Peyer's patch (tissue), 4 donors: ENCODE measurements at regions not wholly inside any gene's neighbourhood (a gene's known extent, or its start where the extent isn't known, plus 50 kb on each side); places are given as distances from the start of the nearest gene placed in this dataset.

ENCODE experiments used
- DNase-seq, 3 donors: peaks; one replicate each; pipeline ENCODE4 v3.0.0-alpha.2; 2017 to 2019
- H3K27ac ChIP-seq, 4 donors: fragments of 200-600 bp; sonication (generic); one replicate each; pipeline ENCODE4 v1.5.1; 2016 to 2019
- H3K27me3 ChIP-seq, 2 donors: fragments of 200-600 bp; sonication (generic); one replicate each; pipeline ENCODE4 v1.5.1; 2019
- H3K36me3 ChIP-seq, 3 donors: fragments of 200-600 bp; sonication (generic); one replicate each; pipeline ENCODE4 v1.5.1; 2016 to 2019
- H3K4me1 ChIP-seq, 4 donors: fragments of 200-600 bp; sonication (generic); one replicate each; pipeline ENCODE4 v1.5.1; 2016 to 2019
- H3K4me3 ChIP-seq, 4 donors: fragments of 200-600 bp; sonication (generic); 1 replicate in 3 of 4; 2 replicates in 1 of 4; pipeline ENCODE4 v1.5.1; 2016 to 2019; ENCODE audit warnings: mild to moderate bottlenecking in 1 of 4
- H3K9me3 ChIP-seq, 4 donors: fragments of 200-600 bp; sonication (generic); one replicate each; pipeline ENCODE4 v1.5.1; 2016 to 2019; ENCODE audit warnings: mild to moderate bottlenecking in 1 of 4
- POLR2A ChIP-seq, 2 donors: fragments of 450-650 bp; IDR thresholded peaks; one replicate each; pipeline ENCODE4 v1.5.1; 2017; ENCODE audit warnings: antibody characterized with exemption in 2 of 2, mild to moderate bottlenecking in 2 of 2, moderate library complexity in 2 of 2
- TF ChIP-seq, protein P1 (sequence below), 6 experiments: fragments of 450-650 bp in 4 of 6; fragments of 200-600 bp in 2 of 6; sonication (generic) in 1 of 6; IDR thresholded peaks; one replicate each; pipeline ENCODE4 v1.5.1; 2017 to 2019; ENCODE audit warnings: antibody characterized with exemption in 6 of 6, mild to moderate bottlenecking in 3 of 6, moderate library complexity in 1 of 6

DNA sequence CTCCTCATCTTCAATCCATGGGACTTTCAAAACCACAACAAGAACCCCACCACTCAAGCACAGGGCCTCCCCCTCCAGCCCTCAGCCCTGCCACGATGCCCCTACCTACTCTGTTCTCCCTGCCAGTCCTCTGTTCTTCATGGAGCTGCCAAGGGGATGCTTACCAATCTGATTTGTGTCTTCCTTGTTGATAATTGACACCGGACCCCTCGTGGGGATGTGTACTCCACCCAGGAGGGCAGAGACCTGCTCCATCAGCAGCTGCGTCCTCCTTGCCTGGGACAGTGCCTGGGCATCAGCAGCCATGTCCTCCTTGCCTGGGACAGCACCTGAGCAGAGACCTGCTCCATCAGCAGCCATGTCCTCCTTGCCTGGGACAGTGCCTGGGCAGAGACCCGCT lies 1489.2 kb downstream of the TBC1D22A start:
- H3K36me3 ChIP-seq = no peaks in the 10 kb centered on the region
- H3K27me3 ChIP-seq = no peaks in the 10 kb centered on the region
- H3K4me3 ChIP-seq = no peak overlapping the region
- no peak for TF ChIP-seq POLR2A (IDR thresholded peaks at IDR 0.05)
- TF ChIP-seq, protein P1, sequence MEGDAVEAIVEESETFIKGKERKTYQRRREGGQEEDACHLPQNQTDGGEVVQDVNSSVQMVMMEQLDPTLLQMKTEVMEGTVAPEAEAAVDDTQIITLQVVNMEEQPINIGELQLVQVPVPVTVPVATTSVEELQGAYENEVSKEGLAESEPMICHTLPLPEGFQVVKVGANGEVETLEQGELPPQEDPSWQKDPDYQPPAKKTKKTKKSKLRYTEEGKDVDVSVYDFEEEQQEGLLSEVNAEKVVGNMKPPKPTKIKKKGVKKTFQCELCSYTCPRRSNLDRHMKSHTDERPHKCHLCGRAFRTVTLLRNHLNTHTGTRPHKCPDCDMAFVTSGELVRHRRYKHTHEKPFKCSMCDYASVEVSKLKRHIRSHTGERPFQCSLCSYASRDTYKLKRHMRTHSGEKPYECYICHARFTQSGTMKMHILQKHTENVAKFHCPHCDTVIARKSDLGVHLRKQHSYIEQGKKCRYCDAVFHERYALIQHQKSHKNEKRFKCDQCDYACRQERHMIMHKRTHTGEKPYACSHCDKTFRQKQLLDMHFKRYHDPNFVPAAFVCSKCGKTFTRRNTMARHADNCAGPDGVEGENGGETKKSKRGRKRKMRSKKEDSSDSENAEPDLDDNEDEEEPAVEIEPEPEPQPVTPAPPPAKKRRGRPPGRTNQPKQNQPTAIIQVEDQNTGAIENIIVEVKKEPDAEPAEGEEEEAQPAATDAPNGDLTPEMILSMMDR (IDR thresholded peaks at IDR 0.05) = no peak
- no peak overlapping the region for H3K27ac ChIP-seq
- no peaks in the 10 kb centered on the region for H3K4me1 ChIP-seq
- no peak for DNase-seq
- no peaks in the 10 kb centered on the region for H3K9me3 ChIP-seq

DNA sequence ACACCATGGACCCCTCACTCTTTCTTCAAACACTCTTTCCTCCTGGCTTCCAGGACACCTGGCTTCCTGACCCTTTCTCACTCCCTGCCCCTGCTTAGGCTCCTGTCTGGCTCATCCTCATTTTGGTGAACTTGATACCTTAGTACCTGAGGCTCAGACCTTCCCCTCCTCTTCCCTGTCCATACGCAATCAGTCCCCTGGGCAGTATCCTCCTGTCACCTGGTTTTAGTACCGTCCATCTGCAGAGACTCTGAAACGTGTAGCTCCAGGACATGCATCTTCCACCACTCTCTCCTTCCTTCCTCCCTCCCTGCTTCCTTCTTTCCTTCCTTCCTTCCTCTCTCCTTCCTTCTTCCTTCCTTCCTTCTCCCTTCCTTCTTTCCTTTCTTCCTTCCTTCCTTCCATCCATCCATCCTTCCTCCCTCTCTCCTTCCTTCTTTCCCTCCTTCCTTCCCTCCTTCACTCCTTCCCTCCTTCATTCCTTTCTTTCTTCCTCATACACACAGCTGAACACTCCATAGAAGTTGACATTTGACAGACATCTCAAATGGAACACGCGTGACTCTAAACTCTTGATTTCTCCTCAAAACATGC lies 1488.6 kb downstream of the TBC1D22A start:
- Histone ChIP-seq H3K9me3 (no peaks in the 10 kb centered on the region), H3K4me3 (no peak overlapping the region), H3K36me3 (no peaks in the 10 kb centered on the region), H3K4me1 (no peaks in the 10 kb centered on the region), H3K27me3 (no peaks in the 10 kb centered on the region), H3K27ac (no peak overlapping the region)
- TF ChIP-seq POLR2A (IDR thresholded peaks at IDR 0.05) = no peak
- TF ChIP-seq, protein P1 (IDR thresholded peaks at IDR 0.05) = no peak
- DNase-seq = no peak

DNA sequence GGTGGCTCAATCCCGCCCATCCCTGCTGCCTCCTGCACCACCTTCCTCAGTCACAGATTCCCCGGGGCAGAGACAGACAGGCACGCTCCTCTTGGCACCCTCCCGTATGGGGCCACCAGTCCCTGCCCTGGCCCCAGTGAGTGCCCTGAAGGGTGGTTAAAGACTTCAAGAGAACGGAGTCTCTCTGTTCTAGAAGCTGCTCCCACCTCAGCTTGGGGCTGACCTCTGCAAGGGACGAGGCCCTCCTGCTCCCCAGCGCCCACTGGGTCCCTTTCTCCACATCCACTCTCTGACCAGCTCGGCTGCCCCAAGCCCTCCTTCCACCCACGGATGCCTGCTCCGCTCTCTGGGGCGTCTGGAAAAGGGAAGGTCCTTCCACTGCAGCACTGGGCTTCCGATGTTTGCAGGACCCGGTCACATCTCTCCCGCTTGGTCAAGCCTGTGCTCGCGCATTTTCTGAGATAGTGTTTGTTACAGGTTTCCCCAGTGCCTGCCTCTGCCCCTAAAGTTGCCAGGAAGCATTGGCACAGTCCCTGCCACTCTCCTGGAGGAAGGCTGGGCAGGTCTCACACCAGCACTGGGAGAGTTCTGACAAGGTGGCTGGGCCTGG lies 1487.9 kb downstream of the TBC1D22A start:
- DNase-seq = no peak
- TF ChIP-seq POLR2A (IDR thresholded peaks at IDR 0.05) = no peak
- TF ChIP-seq, protein P1 (IDR thresholded peaks at IDR 0.05) = no peak
- H3K9me3 ChIP-seq = no peaks in the 10 kb centered on the region
- H3K27me3 ChIP-seq = no peaks in the 10 kb centered on the region
- no peak overlapping the region for H3K4me3 ChIP-seq
- H3K4me1 ChIP-seq = no peaks in the 10 kb centered on the region
- no peak overlapping the region for H3K27ac ChIP-seq
- no peaks in the 10 kb centered on the region for H3K36me3 ChIP-seq

DNA sequence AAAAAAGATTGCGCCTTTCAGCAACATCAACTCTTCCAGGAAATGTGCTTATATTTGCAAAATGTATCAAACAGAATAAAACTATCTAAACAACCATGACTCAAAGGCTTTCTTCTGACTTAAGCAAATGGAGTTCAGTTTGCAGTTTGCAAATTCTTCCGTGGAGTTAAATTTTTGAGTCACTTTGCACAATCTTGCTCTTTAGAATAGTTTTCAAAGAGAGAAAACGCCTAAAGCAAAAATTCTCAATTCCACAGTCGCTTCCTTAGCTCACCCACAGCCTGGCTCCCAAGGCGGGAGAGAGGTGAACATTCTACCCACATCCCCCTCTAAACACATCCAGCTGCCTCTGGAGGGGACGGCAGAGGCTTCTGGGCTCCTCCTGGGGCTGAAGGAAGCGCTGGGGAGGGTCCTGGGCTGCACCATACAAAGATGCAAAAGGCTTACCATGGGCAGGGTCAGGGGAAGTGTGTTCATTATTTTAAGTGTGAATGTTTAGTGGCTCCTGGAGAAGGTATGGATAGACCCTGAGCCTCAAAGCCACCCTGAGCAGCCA lies 1487.3 kb downstream of the TBC1D22A start:
- Histone ChIP-seq H3K27ac (no peak overlapping the region), H3K27me3 (no peaks in the 10 kb centered on the region), H3K36me3 (no peaks in the 10 kb centered on the region), H3K9me3 (no peaks in the 10 kb centered on the region), H3K4me1 (no peaks in the 10 kb centered on the region), H3K4me3 (no peak overlapping the region)
- TF ChIP-seq, protein P1 (IDR thresholded peaks at IDR 0.05) = no peak
- no peak for TF ChIP-seq POLR2A (IDR thresholded peaks at IDR 0.05)
- DNase-seq = no peak

DNA sequence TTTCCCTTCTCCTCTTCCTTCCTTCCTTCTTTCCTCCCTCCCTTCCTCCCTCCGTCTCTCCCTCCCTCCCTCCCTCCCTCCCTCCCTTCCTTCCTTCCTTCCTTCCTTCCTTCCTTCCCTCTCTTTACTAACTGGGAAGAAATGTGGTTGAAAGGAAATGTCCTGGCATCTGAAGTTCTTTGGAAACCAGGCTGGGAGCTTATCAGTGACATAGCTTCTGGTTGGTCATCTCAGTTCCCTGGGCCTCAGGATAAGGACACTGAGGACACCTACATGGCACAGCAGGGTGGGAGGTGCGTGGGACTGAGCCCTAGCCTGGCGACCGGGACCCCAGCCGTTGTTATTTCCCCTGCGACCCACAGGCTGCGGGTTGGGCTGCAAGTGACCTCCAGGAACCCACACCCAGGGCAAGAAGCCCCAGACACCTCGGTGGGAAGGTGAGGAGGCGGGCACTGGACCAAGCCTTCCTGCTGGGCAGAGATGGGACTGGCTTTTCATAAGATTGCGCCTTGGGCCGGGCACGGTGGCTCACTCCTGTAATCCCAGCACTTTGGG lies 1486.5 kb downstream of the TBC1D22A start:
- H3K27ac ChIP-seq = no peak overlapping the region
- no peaks in the 10 kb centered on the region for H3K27me3 ChIP-seq
- DNase-seq = no peak
- TF ChIP-seq, protein P1 (IDR thresholded peaks at IDR 0.05) = no peak
- no peak for TF ChIP-seq POLR2A (IDR thresholded peaks at IDR 0.05)
- no peaks in the 10 kb centered on the region for H3K4me1 ChIP-seq
- no peak overlapping the region for H3K4me3 ChIP-seq
- no peaks in the 10 kb centered on the region for H3K9me3 ChIP-seq
- no peaks in the 10 kb centered on the region for H3K36me3 ChIP-seq
